ENCODE measurements at regions not wholly inside any gene's neighbourhood (a gene's known extent, or its start where the extent isn't known, plus 50 kb on each side); places are given as distances from the start of the nearest gene placed in this dataset.

- FAIRE-seq: no peak
- no peak for TF ChIP-seq CTCF (IDR thresholded peaks at IDR 0.05; ENCODE audit: insufficient read depth, missing control alignments)
- DNase-seq (ENCODE audit: insufficient read length, low spot score): no peak
Measured at GRCh38 chr7:112877691-112878460, 87.7 kb upstream of the TMEM168 start.

GRCh38 chr7:112876877-112877276 is 86.7 kb upstream of the TMEM168 start:
- DNase-seq (ENCODE audit: insufficient read length, low spot score) (no peak), FAIRE-seq (no peak)
- no peak for TF ChIP-seq CTCF (IDR thresholded peaks at IDR 0.05; ENCODE audit: insufficient read depth, missing control alignments)

GRCh38 chr7:112874909-112875308 is 84.7 kb upstream of the TMEM168 start:
- DNase-seq (ENCODE audit: insufficient read length, low spot score) (no peak), FAIRE-seq (no peak)

GRCh38 chr7:112873831-112874553 is 83.8 kb upstream of the TMEM168 start:
- DNase-seq (ENCODE audit: insufficient read length, low spot score) (no peak), FAIRE-seq (no peak)
- no peak for TF ChIP-seq CTCF (IDR thresholded peaks at IDR 0.05; ENCODE audit: insufficient read depth, missing control alignments)

More at GRCh38 chr7:112874909-112875308, 84.7 kb upstream of the TMEM168 start:
- TF ChIP-seq CTCF (IDR thresholded peaks at IDR 0.05; ENCODE audit: insufficient read depth, missing control alignments): no peak

GRCh38 chr7:112869111-112869774 is 79.0 kb upstream of the TMEM168 start:
- DNase-seq (ENCODE audit: insufficient read length, low spot score): no peak
- TF ChIP-seq CTCF (IDR thresholded peaks at IDR 0.05; ENCODE audit: insufficient read depth, missing control alignments): peak; percentile 71
- FAIRE-seq: no peak

- FAIRE-seq: no peak
- TF ChIP-seq CTCF (IDR thresholded peaks at IDR 0.05; ENCODE audit: insufficient read depth, missing control alignments): no peak
- no peak for DNase-seq (ENCODE audit: insufficient read length, low spot score)
Measured at GRCh38 chr7:112868609-112869008, 78.4 kb upstream of the TMEM168 start.
